Heart left ventricle (tissue), 16 donors: ENCODE measurements at regions not wholly inside any gene's neighbourhood (a gene's known extent, or its start where the extent isn't known, plus 50 kb on each side); places are given as distances from the start of the nearest gene placed in this dataset.

Experiments used
- ATAC-seq, 4 donors: fragments of 200-7000 bp; cut with Tn5 transposase; one replicate each; pipeline ENCODE4 v1.9.1; 2020 to 2022; ENCODE audit warnings: moderate library complexity in 4 of 4, mild to moderate bottlenecking in 3 of 4, moderate number of reproducible peaks in 1 of 4
- DNase-seq, 5 donors: peaks; one replicate each; pipeline ENCODE4 v3.0.0-alpha.2; 2020
- H3K27ac ChIP-seq, 12 donors: fragments of 200-600 bp; sonication (generic) in 4 of 12; one replicate each; pipeline versions ENCODE4 v1.5.0 to v1.8.0; 2016 to 2022; ENCODE audit warnings: mild to moderate bottlenecking in 2 of 12
- H3K27me3 ChIP-seq, 9 donors: fragments of 200-600 bp; sonication (generic) in 2 of 9; one replicate each; pipeline versions ENCODE4 v1.5.1 to v1.8.0; 2016 to 2022; ENCODE audit warnings: mild to moderate bottlenecking in 3 of 9
- H3K36me3 ChIP-seq, 9 donors: fragments of 200-600 bp; sonication (generic) in 2 of 9; one replicate each; pipeline versions ENCODE4 v1.5.0 to v1.8.0; 2018 to 2022; ENCODE audit warnings: mild to moderate bottlenecking in 2 of 9
- H3K4me1 ChIP-seq, 12 donors: fragments of 200-600 bp; sonication (generic) in 4 of 12; one replicate each; pipeline versions ENCODE4 v1.5.0 to v1.8.0; 2016 to 2022; ENCODE audit warnings: mild to moderate bottlenecking in 3 of 12
- H3K4me3 ChIP-seq, 12 donors: fragments of 200-600 bp; sonication (generic) in 4 of 12; one replicate each; pipeline versions ENCODE4 v1.5.0 to v1.8.0; 2017 to 2022; ENCODE audit warnings: mild to moderate bottlenecking in 9 of 12, moderate library complexity in 4 of 12
- H3K9me3 ChIP-seq, 12 donors: fragments of 200-600 bp; sonication (generic) in 4 of 12; one replicate each; pipeline versions ENCODE4 v1.5.0 to v1.8.0; 2016 to 2022; ENCODE audit warnings: mild to moderate bottlenecking in 1 of 12
- CTCF ChIP-seq, 12 donors: fragments of 200-600 bp; sonication (generic) in 4 of 12; IDR thresholded peaks; one replicate each; pipeline versions ENCODE4 v1.5.0 to v1.8.0; 2018 to 2022; ENCODE audit warnings: antibody characterized with exemption in 12 of 12, mild to moderate bottlenecking in 5 of 12
- POLR2A ChIP-seq, 2 donors: fragments of 450-650 bp; IDR thresholded peaks; one replicate each; pipeline ENCODE4 v1.6.1; 2017; ENCODE audit warnings: antibody characterized with exemption in 2 of 2, mild to moderate bottlenecking in 2 of 2, moderate library complexity in 2 of 2
- WGBS, 4 donors: extraction: QIAGEN DNeasy Blood & Tissue Kit in 2 of 4; methylation state at CpG; one replicate each; pipeline versions ENCODE4 v1.1.5 to v1.1.7; 2013 to 2018; 5-methylcytosine and 5-hydroxymethylcytosine counted together
- intact Hi-C, 10 donors: fragments of 100-400 bp; cut with DNase I; formaldehyde crosslinking; loops; one replicate each; pipeline versions ENCODE4 v1.11.1 to v1.14.2; 2022
- donor health status: ischemic (EF 13 %, LVEDD 7.1; RV severe dilation, severe dysfunction).
- donor health status: healthy with polysubstance abuse.
- donor health status: DM: no; HTN: yes; CAD: no.
- donor health status: DM: no; HTN: no; CAD: no.
- donor health status: ischemic (EF 25% LVEDD 6.9; RV normal size, moderate dysfunction).
- donor health status: ischemic (EF 25% LVEDD 5.7; RV mildly dilated, moderate dysfunction).
- donor health status: healthy.
- donor health status: DM: yes; HTN: yes; CAD: no.
- donor health status: ischemic (EF 35%, LVEDD 5.7; RV mildly dilated, moderate dysfunction).
- donor health status: nonischemic (EF 11% LVEDD 7.7; RV severe dilation, severe dysfunction).
- donor health status: DM: yes; HTN: yes; CAD: no.
- donor health status: PGD.
- donor health status: ischemic (EF 29% LVEDD 5.4; RV normal size, mild dysfunction).
- donor health status: nonischemic (EF 23%, LVEDD 6.1; RV moderate dilation, normal function).

GRCh38 chr14:30330033-30330432 is 228.9 kb upstream of the G2E3 start:
- 94 to 95% (median 94%) methylated on average over 6 of the region's 6 CpGs for WGBS, 4 donors
- H3K9me3 ChIP-seq, result peaks cover 0 to 12% (median 0%) of the 10 kb centered on the region in 12 donors
- H3K36me3 ChIP-seq, result no peaks in the 10 kb centered on the region
- DNase-seq (no peak), ATAC-seq (no peak)
- intact Hi-C loops, result no loop called here
- no peaks in the 10 kb centered on the region for H3K4me1 ChIP-seq
- H3K27ac ChIP-seq, result no peak overlapping the region
- H3K4me3 ChIP-seq, result no peak overlapping the region
- H3K27me3 ChIP-seq, result no peaks in the 10 kb centered on the region
- TF ChIP-seq CTCF (IDR thresholded peaks at IDR 0.05) (no peak), POLR2A (IDR thresholded peaks at IDR 0.05) (no peak)

- DNase-seq (no peak), ATAC-seq (no peak)
- intact Hi-C loops, result no loop called here
- Histone ChIP-seq H3K36me3 (no peaks in the 10 kb centered on the region), H3K9me3 (peaks cover 0 to 8% (median 0%) of the 10 kb centered on the region in 12 donors), H3K4me3 (no peak overlapping the region), H3K27ac (no peak overlapping the region), H3K27me3 (no peaks in the 10 kb centered on the region), H3K4me1 (no peaks in the 10 kb centered on the region)
- no peak for TF ChIP-seq POLR2A (IDR thresholded peaks at IDR 0.05)
- peak in 3 of 12 donors; percentile 12 to 43 (median 42) for TF ChIP-seq CTCF (IDR thresholded peaks at IDR 0.05)
Measured at GRCh38 chr14:30330445-30330844, 228.5 kb upstream of the G2E3 start.

GRCh38 chr14:30331030-30331429 is 227.9 kb upstream of the G2E3 start:
- Histone ChIP-seq H3K9me3 (peaks cover 0 to 8% (median 0%) of the 10 kb centered on the region in 12 donors), H3K4me3 (no peak overlapping the region), H3K27me3 (no peaks in the 10 kb centered on the region), H3K27ac (no peak overlapping the region), H3K36me3 (no peaks in the 10 kb centered on the region), H3K4me1 (no peaks in the 10 kb centered on the region)
- TF ChIP-seq CTCF (IDR thresholded peaks at IDR 0.05), result no peak
- TF ChIP-seq POLR2A (IDR thresholded peaks at IDR 0.05), result no peak
- DNase-seq (no peak), ATAC-seq (no peak)
- intact Hi-C loops, result no loop called here

GRCh38 chr14:30332374-30332773 is 226.6 kb upstream of the G2E3 start:
- Histone ChIP-seq H3K4me3 (no peak overlapping the region), H3K9me3 (peaks cover 0 to 8% (median 0%) of the 10 kb centered on the region in 12 donors), H3K36me3 (no peaks in the 10 kb centered on the region), H3K4me1 (peaks cover 0 to 4% (median 0%) of the 10 kb centered on the region in 12 donors), H3K27ac (no peak overlapping the region), H3K27me3 (no peaks in the 10 kb centered on the region)
- DNase-seq, result no peak
- TF ChIP-seq POLR2A (IDR thresholded peaks at IDR 0.05), result no peak
- TF ChIP-seq CTCF (IDR thresholded peaks at IDR 0.05), result no peak
- no peak for ATAC-seq
- intact Hi-C loops, result no loop called here
